ENCODE measurements at regions not wholly inside any gene's neighbourhood (a gene's known extent, or its start where the extent isn't known, plus 50 kb on each side); places are given as distances from the start of the nearest gene placed in this dataset.

DNA sequence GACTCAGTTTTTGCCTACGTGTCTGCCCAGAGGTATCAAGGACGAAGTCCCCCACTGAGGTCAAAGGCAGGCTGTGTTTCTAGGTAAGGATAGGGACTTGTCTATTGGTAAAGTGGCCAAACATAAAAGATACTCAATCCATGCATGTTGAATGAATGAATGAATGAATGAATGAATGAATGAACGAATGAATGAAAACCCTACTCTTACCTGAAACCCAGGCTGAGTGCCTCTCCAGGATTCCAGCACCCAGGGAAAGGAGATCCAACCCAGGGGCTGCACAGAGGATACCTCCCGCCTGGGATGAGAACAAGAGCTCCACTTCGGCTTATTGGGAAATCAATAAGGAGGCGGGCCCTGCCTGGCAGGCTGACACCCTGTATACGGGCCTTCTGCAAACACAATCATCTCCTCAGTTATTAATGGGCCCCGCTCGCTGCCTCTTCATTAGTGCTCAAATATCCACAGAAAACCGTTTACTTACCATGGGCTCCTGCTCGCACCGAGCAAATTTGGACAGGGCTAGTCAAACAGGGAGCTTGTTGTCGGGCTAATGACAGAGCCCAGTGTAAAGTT lies 177.4 kb downstream of the BUD13 start:
- TF ChIP-seq POLR2A (IDR thresholded peaks at IDR 0.05): no peak
- TF ChIP-seq, protein P1, sequence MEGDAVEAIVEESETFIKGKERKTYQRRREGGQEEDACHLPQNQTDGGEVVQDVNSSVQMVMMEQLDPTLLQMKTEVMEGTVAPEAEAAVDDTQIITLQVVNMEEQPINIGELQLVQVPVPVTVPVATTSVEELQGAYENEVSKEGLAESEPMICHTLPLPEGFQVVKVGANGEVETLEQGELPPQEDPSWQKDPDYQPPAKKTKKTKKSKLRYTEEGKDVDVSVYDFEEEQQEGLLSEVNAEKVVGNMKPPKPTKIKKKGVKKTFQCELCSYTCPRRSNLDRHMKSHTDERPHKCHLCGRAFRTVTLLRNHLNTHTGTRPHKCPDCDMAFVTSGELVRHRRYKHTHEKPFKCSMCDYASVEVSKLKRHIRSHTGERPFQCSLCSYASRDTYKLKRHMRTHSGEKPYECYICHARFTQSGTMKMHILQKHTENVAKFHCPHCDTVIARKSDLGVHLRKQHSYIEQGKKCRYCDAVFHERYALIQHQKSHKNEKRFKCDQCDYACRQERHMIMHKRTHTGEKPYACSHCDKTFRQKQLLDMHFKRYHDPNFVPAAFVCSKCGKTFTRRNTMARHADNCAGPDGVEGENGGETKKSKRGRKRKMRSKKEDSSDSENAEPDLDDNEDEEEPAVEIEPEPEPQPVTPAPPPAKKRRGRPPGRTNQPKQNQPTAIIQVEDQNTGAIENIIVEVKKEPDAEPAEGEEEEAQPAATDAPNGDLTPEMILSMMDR (IDR thresholded peaks at IDR 0.05): no peak
- Histone ChIP-seq H3K9me3 (no peaks in the 10 kb centered on the region), H3K36me3 (no peaks in the 10 kb centered on the region), H3K27me3 (no peaks in the 10 kb centered on the region), H3K4me3 (no peak overlapping the region), H3K27ac (no peak overlapping the region), H3K4me1 (no peaks in the 10 kb centered on the region)
- no peak for DNase-seq

DNA sequence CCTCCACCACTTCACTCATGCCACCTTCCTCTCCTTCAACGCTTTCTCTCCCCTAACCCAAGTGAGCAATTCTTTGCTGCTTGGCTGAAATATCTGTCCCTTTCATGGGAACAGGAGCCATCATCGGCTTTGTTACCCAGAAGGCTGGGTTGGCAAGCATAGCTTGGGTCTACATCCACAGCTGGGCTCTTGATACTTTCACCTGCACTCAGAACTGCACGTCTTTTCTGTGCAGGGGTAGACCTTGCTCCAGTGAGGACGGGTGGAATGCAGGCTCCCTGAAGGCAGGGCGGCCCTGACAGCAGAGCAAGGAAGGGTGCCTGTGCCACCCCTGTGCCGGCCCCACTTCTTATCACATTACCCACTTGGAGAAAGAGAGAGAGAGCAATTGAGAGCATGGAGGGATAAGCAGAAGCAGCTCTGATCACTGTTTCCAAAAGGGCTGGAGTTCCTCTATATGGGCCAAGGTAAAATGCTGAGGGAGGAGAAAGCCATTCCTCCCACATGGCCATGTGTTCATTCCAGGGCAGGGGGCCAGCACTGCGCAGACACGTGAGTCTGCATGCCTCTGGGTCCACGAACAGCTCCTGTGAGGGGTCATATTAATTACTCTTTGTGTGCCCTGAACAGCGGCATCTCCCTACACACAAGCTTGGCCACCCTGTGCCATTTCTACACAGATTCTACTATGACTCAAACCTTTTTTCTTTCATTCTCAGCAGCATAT lies 181.8 kb downstream of the BUD13 start:
- no peak for TF ChIP-seq POLR2A (IDR thresholded peaks at IDR 0.05)
- TF ChIP-seq, protein P1 (IDR thresholded peaks at IDR 0.05): no peak
- Histone ChIP-seq H3K27ac (no peak overlapping the region), H3K4me1 (no peaks in the 10 kb centered on the region), H3K9me3 (no peaks in the 10 kb centered on the region), H3K36me3 (no peaks in the 10 kb centered on the region), H3K4me3 (no peak overlapping the region), H3K27me3 (no peaks in the 10 kb centered on the region)
- no peak for DNase-seq

DNA sequence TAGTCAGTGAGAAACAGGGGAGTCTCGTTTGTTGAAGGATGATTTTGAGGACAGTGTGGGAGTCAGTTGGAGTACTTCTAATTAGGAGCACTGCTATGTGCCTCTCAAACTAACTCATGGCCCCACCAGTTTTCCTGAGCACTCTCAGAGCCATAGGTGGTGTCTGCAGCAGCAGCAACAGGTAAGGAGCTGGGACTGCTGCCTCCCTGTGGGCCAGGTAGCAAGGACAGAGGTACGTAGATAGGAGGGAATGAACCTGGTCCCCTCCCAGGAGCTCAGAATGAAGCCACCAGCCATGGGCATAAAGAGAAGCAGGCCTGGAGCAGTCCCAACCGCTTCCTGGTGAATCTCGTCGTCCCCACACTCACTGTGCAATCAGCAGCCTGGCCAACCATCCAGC lies 183.4 kb downstream of the BUD13 start:
- no peaks in the 10 kb centered on the region for H3K36me3 ChIP-seq
- DNase-seq: no peak
- no peaks in the 10 kb centered on the region for H3K4me1 ChIP-seq
- H3K27me3 ChIP-seq: no peaks in the 10 kb centered on the region
- no peaks in the 10 kb centered on the region for H3K9me3 ChIP-seq
- TF ChIP-seq, protein P1 (IDR thresholded peaks at IDR 0.05): no peak
- TF ChIP-seq POLR2A (IDR thresholded peaks at IDR 0.05): no peak
- H3K4me3 ChIP-seq: no peak overlapping the region
- H3K27ac ChIP-seq: no peak overlapping the region

DNA sequence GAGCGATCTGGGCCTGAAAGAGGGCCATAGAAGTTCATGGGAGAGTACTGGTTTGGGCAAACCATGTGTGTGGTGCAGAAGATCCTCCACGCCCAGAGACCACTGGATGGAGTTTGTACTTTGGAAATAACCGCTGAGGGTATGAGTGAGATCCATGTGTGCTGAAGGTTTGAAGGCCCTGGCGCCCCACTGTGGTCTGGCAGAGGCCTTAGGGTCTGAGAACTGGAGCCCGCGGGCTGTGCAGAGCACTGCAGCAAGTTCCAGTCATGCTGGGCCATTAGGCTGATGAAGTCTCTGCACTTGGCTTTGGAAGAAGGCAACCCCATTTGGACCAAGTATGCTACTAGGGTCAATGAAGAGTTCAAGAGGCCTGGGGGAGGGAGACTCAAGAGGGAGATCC lies 186.4 kb downstream of the BUD13 start:
- Histone ChIP-seq H3K4me3 (no peak overlapping the region), H3K36me3 (no peaks in the 10 kb centered on the region), H3K27ac (no peak overlapping the region), H3K4me1 (no peaks in the 10 kb centered on the region), H3K9me3 (no peaks in the 10 kb centered on the region), H3K27me3 (no peaks in the 10 kb centered on the region)
- TF ChIP-seq POLR2A (IDR thresholded peaks at IDR 0.05): no peak
- TF ChIP-seq, protein P1 (IDR thresholded peaks at IDR 0.05): no peak
- no peak for DNase-seq

DNA sequence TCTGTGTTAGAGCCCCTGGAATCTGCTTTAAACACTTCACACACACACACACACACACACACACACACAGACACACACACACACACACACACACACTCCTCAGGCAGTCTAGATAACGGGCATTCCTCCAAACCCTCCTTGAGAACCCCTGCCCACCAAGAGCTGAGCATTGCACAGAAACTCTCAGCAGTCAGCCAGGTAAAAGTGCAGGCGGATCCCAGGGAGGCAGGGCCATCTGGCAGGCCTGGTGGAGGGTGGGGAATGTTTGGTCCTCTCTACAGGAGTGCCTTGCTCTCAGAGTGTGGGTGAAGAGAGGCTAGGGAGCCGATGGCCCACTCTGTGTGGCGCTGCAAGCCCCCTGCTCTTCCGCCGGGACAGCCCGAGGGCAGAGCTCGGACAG lies 190.2 kb downstream of the BUD13 start:
- TF ChIP-seq POLR2A (IDR thresholded peaks at IDR 0.05): no peak
- Histone ChIP-seq H3K4me1 (peaks cover 0 to 11% (median 0%) of the 10 kb centered on the region in 4 donors), H3K36me3 (no peaks in the 10 kb centered on the region), H3K27me3 (peaks cover 0 to 16% of the 10 kb centered on the region in 2 donors), H3K4me3 (no peak overlapping the region), H3K27ac (no peak overlapping the region), H3K9me3 (no peaks in the 10 kb centered on the region)
- DNase-seq: no peak

DNA sequence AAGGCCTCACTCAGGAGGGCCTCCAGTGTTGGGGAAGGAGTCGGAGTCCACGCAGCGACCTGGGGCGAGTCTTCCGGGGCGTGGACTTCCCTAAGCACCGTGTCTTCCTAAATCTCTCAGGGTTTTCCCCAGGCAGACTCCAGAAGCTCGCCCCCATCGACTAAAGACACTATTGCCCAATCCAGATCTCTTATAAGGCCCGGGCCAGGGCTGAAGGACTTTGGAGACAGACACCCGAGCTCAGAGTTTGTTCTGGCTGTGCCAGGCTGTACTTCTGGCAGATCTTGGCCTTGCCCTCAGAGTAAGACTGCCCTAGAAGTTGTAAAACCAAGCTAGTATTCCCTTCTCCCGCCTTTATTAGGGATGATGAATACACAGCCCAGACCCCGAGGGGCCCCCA lies 191.4 kb downstream of the BUD13 start:
- no peaks in the 10 kb centered on the region for H3K36me3 ChIP-seq
- peaks cover 0 to 11% (median 0%) of the 10 kb centered on the region in 4 donors for H3K4me1 ChIP-seq
- H3K9me3 ChIP-seq: no peaks in the 10 kb centered on the region
- DNase-seq: no peak
- H3K27ac ChIP-seq: no peak overlapping the region
- TF ChIP-seq, protein P1 (IDR thresholded peaks at IDR 0.05): no peak
- no peak for TF ChIP-seq POLR2A (IDR thresholded peaks at IDR 0.05)
- H3K4me3 ChIP-seq: no peak overlapping the region
- peaks cover 0 to 16% of the 10 kb centered on the region in 2 donors for H3K27me3 ChIP-seq
